Ammon's horn (tissue), 1 donor: ENCODE measurements at regions not wholly inside any gene's neighbourhood (a gene's known extent, or its start where the extent isn't known, plus 50 kb on each side); places are given as distances from the start of the nearest gene placed in this dataset.

Experiments used
- DNase-seq: peaks from one replicate; pipeline ENCODE4 v3.0.0-alpha.2; 2016; ENCODE audit warnings: low spot score

DNA sequence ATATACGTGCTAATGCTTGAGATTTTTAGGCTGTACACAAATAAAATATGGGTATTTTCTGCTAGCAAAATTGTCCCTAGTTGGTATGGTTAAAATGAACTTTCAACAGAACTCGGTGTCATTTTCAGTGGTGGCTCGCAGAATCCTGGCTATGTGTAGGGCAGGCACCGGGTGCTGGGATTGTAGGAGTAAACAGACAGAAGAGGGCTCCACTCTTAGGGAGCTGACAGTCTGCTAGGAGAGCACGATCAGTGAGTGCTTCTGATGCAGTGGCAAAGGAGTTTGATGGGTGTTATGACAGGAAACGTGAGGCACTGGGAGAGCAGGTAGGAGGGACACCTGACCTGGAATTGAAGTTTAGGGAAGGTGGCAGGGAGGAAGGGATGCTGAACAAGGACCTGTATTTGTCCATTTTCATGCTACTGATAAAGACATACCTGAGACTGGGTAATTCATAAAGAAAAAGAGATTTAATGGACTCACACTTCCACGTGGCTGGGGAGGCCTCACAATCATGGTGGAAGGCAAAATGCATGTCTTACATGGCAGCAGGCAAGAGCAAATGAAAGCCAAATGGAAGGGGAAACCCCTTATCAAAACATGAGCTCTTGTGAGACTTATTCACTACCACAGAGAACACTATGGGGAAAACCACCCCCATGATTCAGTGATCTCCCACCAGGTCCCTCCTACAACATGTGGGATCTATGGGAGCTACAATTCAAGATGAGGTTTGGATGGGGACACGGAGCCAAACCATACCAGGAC lies 105.4 kb upstream of the LCLAT1 start:
- DNase-seq = no peak

DNA sequence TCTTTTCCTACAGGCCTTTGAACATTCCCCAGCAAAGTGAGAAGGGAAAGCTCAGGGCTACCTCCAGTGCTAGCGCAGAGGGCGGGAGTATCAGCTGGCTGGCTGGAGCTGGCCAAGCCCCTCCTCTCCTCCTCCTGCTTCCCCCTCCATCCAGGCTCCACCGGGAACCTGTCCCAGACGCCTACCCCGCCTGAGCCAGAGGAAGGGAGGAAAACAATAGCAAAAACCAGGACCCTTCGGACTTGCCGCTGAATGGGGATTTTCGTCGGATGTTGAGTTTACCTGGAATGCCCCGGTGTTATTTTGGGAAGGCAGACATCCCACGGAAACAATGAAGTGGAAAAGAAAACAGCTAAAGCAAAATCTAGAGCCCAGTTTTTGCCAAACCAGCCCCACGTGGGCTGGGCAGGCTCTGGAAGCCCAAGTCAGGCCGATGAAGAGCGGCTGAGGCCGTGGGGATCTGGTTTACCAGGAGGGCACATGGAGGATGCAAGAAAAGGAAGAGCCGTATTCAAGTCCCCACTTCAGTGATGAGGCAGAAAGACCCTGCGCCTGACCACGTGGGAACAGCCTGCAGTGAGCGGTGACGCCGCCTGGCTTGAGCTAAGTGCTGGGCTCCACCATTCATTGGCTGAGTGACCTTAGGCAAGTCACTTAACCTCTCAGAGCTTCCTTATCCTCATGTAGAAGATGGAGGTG lies 100.4 kb upstream of the LCLAT1 start:
- DNase-seq = peak; percentile 42

GRCh38 chr2:30348825-30349224 lies 98.2 kb upstream of the LCLAT1 start:
- DNase-seq = no peak

DNA sequence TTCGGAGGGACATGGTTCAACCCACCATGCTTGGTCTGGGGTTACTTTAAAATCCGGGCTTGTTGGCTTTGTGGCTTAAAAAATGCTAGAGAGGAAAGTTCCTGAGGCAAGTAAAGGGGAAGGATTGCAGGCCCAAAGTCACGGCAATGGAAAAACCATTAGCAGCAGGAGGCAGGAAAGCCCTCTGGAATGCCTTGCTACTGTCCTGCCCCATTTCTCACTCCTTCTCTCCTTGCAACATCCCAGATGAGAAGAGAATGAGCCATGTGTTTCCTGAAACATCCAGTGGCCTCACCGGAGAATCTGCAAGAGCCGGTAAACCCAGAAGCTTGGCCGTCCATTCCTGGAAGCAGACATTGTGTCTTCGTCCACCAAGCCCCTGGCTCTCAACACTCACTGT lies 97.4 kb upstream of the LCLAT1 start:
- no peak for DNase-seq

GRCh38 chr2:30351116-30351515 lies 95.9 kb upstream of the LCLAT1 start:
- no peak for DNase-seq

DNA sequence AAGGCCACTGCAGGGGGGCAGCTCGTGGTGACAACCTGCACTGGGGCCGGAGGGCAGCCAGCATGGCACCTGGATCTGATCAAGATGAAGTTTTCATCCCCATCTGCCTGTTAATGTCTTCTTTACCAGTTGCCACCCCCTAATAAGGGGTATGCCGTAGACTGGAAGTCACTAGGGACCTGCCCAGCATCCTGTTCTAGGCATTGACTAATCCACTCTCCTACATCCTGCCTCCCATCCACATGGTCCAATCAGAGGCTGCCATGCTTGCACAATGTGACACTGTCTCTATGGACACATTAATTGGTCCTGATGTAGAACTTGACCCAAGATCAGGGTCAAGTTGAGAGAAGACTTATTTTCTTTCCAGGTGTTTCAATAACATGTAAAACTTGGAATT lies 95.1 kb upstream of the LCLAT1 start:
- DNase-seq = no peak

- DNase-seq = no peak
Measured at GRCh38 chr2:30354150-30354549, 92.9 kb upstream of the LCLAT1 start.

GRCh38 chr2:30354621-30355020 lies 92.4 kb upstream of the LCLAT1 start:
- no peak for DNase-seq

GRCh38 chr2:30355306-30355705 lies 91.7 kb upstream of the LCLAT1 start:
- no peak for DNase-seq

DNA sequence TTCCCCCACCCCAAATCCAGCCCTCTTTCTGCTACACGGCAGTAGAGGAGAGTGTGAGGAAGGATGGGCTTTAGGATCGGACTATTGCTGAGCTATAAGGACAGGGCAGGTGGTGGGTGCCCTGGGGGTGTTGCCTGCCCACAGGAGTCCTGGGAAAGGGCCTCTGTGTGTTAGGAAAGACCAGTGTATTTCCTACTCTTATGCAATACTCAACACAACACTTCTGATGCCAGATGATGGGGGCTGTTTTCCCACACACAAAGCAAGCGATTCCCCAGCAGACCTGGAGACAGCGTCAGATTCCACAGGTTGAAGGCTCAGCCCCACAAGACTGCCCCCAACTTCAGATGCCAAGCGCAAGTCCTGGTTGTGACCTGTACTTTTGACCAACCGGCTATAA lies 91.0 kb upstream of the LCLAT1 start:
- DNase-seq = no peak

GRCh38 chr2:30356776-30357175 lies 90.3 kb upstream of the LCLAT1 start:
- DNase-seq = no peak

GRCh38 chr2:30358351-30358750 lies 88.7 kb upstream of the LCLAT1 start:
- no peak for DNase-seq

DNA sequence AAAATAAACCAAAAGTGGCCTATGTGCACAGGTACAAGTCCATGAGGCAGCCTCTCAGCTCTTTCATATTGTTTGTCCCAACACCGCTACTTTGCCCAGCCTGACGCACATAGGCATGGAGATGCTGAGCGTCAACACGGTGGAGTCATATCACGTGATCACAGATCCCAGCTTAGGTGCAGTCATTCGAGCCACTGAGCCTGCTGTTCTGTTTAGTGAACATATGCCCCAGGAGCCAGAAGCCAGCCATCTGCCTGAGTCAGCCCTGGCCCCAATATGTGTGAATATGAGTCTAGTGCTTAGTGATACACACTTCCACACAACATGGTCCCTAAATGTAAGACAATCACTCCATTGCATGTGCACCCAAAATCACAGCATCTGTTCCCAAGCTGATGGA lies 88.2 kb upstream of the LCLAT1 start:
- DNase-seq = peak; percentile 51

- DNase-seq = no peak
Measured at GRCh38 chr2:30359644-30360167, 87.3 kb upstream of the LCLAT1 start.

DNA sequence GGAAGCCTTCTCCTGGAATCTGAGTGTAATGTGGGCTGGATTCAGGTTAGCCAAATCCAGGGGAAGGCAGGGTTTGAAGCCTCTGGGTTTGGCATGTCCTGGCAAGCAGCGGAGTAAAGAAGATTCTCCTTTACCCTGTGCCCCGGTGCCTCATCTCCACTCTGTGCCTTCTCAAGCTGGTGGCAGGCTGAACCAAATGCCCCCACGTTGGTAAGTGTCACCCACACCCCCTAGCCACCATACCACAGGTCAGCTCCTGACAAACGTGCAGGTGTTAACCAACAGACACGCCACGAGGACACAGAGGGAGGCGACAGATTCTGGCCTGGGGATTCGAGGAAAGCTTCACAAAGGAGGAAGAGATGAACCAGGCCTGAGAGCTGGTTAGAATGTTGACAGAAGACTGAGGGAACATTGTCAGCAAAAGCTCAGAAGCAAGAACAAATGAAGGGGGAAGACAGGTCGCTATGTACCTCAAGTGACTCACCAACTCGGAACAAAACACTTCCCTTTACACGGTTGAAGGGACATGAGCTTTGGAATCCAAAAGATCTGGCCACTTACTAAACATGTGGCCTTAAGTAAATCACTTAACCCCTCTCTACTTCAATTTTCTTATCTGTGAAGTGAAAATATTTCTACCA lies 85.2 kb upstream of the LCLAT1 start:
- no peak for DNase-seq

DNA sequence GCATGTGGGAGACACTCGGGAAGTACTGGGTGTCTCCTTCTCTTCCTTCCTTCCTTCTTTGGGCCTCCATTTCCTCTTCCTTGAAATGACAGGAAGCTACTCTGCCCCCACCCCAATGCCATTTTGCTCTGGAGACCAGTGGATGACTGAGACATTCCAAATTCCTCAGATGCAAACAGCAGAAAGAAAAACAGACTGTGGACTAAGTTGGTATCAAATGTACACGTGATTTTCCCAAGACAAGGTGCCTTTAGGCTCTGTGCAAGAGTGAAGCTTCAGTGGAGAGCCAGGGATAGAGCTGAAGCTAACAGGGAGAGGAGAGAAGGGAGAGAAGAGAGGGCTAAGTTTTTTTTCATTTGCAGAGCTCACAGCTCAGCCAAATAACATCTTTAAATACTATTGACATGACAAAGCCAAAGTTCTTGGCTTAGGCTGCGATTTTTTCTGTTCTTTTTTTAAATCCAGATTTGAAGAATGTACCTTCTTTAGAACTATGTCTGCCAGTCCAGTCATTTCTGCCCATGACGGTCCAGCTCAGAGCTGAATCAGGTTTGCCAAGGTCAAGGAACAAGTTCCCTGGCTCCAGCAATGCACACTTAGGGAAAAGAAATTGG lies 84.5 kb upstream of the LCLAT1 start:
- DNase-seq = no peak

DNA sequence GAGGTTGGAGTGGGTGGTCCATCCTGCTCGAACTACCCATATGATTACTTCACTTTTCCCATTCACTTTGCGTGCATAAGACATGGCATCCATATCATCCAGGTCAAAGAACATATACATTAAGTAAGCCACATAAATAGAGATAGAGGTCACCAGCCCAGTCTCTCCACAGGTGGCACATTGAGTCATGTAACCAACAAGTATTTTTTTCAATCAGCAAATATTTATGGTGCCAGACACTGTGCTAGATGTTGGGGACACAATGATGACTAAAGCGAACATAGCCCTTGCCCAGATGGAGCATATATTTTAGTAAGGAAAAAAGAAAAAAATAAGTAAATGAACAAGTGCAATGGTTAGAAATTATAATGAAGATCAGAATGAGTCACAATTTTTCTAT lies 83.6 kb upstream of the LCLAT1 start:
- DNase-seq = no peak

- no peak for DNase-seq
Measured at GRCh38 chr2:30365201-30365600, 81.8 kb upstream of the LCLAT1 start.

- no peak for DNase-seq
Measured at GRCh38 chr2:30366199-30366691, 80.8 kb upstream of the LCLAT1 start.

GRCh38 chr2:30367232-30368070 lies 79.6 kb upstream of the LCLAT1 start:
- no peak for DNase-seq

- DNase-seq = no peak
Measured at GRCh38 chr2:30368258-30368657, 78.8 kb upstream of the LCLAT1 start.
